Jurkat, Clone E6-1 (cell line): ENCODE measurements at regions not wholly inside any gene's neighbourhood (a gene's known extent, or its start where the extent isn't known, plus 50 kb on each side); places are given as distances from the start of the nearest gene placed in this dataset.
"Not testable (repeated sequence)": the region's sequence is repeated elsewhere in the genome, so short reads cannot be mapped to it uniquely, and the experiment has no call there.

Source experiments
- DNase-seq: peaks from one replicate; pipeline ENCODE4 v3.0.0-alpha.2; 2011; ENCODE audit warnings: low read depth, low spot score
- H3K4me3 ChIP-seq: 2 replicates; pipeline ENCODE4 v1.5.1; 2011; ENCODE audit warnings: mild to moderate bottlenecking, low read length, control low read depth, moderate library complexity

- DNase-seq, result no peak
Observed at GRCh38 chr6:5850848-5851255, 155.9 kb downstream of the NRN1 start.

DNA sequence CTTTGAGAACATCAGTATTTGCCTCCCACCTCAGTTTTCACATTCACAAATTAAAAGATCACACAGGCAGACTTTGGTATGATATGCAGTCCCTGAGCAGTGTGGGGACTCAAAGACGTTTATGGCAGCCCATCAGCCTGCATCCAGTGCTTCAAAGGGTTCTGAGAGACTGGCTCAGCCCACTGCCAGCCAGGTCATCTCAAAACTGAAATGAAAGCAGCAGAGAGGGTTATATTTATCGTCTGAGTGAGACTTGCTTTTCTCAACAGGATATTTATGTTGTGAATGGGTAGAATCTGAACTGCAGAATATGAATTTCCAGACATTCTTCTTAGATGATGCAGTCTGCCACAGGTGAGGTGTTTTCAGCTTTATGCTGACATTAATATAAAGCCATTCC lies 159.8 kb downstream of the NRN1 start:
- DNase-seq, result no peak
- no peak overlapping the region for H3K4me3 ChIP-seq

More at GRCh38 chr6:5850848-5851255, 155.9 kb downstream of the NRN1 start:
- no peak overlapping the region for H3K4me3 ChIP-seq

DNA sequence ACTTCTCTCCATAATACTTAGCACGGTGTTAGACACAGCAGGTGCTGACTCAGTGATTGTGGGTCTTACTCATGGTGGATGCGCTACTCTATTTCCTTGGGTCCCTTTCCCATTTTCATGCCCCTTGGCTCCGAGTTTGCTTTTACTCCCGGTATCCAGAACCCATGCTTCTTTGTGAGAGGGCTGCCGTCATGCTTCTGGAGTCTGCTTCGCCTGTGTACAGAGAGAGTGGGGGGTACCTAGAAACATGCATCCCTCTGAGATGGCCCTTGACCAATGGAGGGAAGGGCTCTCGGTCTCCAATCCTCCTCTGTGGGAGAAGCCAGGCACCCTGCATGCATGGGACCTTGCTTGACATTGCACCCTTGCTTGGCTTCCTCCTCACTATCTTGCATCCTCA lies 160.4 kb downstream of the NRN1 start:
- no peak overlapping the region for H3K4me3 ChIP-seq
- no peak for DNase-seq

GRCh38 chr6:5843078-5843477 lies 163.6 kb downstream of the NRN1 start:
- DNase-seq, result no peak
- no peak overlapping the region for H3K4me3 ChIP-seq

GRCh38 chr6:5840734-5841390 lies 165.9 kb downstream of the NRN1 start:
- no peak for DNase-seq
- no peak overlapping the region for H3K4me3 ChIP-seq

DNA sequence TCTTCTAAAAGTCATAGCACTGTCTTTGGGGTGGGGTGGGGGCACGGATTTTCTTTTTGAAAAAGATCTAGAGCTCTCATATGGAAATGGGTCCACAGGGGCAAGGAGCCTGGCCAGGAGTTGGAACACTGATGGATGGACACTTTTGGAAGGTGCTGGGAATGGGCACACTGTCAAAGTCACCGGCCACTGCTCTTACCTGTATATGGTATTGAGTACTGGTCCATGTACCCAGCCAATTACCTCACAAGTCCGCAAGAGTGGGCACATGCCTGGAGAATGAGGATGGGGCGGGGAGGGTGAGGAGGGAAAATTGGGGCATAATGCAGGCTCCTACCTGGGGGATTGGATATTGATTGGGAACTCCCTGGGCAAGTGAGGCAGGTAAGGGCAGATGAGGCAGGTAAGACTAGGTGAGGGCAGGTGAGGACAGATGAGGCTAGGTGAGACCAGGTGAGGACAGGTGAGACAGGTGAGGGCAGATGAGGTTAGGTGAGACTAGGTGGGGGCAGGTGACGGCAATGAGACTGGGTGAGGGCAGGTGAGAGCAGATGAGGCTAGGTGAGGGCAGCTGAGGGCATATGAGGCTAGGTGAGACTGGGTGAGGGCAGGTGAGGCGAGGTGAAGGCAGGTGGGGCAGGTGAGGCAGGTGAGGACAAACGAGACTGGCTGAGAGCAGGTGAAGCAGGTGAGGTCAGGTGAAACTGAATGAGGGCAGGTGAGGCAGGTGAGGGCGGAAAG lies 167.9 kb downstream of the NRN1 start:
- no peak overlapping the region for H3K4me3 ChIP-seq
- DNase-seq, result no peak

GRCh38 chr6:5837323-5837722 lies 169.4 kb downstream of the NRN1 start:
- H3K4me3 ChIP-seq, result no peak overlapping the region
- DNase-seq, result no peak

DNA sequence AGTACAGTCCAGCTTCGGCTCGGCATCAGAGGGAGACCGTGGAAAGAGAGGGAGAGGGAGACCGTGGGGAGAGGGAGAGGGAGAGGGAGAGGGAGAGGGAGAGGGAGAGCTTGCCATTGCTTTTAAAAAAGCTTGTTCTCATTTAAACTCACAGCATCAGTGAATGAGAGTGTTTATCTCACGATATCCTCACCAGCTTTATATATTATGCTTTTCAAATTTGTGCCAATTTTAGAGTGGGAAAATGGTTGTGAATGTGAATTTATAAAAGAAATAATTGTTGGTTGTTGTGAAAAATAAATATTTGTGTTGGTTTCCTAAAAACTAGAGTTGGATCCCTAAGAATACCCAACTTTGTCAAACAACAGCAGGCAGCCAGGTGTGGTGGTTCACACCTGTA lies 170.1 kb downstream of the NRN1 start:
- H3K4me3 ChIP-seq, DNase-seq: not testable (repeated sequence)

GRCh38 chr6:5833120-5833519 lies 173.6 kb downstream of the NRN1 start:
- no peak for DNase-seq
- no peak overlapping the region for H3K4me3 ChIP-seq

DNA sequence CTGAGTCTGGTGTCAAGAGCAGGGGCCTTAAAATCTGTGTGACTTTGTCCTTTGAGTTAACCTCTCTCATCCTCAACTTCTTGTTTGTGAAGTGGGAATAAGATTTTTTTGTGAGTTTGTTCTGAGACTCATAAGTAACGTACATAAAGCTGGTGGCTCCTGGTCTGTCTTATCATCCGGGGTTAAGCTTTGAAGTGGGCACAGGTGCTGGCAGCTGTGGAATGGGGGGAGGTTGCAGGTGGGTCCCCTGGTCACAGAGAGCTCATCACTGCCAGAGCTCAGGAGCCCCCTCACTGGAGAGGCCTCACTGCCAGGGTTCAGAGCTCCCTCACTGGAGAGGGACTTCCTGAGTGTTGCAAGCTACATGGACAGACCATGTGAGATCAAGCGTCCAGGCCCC lies 174.1 kb downstream of the NRN1 start:
- no peak overlapping the region for H3K4me3 ChIP-seq
- peak; percentile 97 for DNase-seq

- peak overlapping the region; percentile 43 for H3K4me3 ChIP-seq
- DNase-seq, result peak; percentile 89
Observed at GRCh38 chr6:5831219-5831862, 175.4 kb downstream of the NRN1 start.

DNA sequence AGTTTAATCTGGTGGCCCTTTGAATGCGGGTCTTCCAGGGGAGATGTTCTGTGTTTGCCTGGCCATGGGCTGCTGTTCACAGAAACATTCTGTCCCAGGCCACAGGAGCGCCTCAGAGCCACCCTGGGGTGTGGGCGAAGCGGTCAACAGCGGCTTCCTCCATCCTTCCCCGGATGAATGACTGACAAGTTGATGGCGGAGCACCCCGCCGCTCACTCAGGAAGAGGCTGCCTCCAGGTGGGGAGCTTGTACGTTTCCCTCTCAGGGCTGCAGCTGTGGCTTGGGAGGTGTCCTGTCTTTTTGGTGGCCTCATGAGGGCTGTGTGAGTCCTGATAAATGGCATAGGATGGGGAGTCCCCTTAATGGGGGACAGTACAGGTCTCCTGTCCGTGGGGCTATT lies 178.4 kb downstream of the NRN1 start:
- DNase-seq, result no peak
- no peak overlapping the region for H3K4me3 ChIP-seq

DNA sequence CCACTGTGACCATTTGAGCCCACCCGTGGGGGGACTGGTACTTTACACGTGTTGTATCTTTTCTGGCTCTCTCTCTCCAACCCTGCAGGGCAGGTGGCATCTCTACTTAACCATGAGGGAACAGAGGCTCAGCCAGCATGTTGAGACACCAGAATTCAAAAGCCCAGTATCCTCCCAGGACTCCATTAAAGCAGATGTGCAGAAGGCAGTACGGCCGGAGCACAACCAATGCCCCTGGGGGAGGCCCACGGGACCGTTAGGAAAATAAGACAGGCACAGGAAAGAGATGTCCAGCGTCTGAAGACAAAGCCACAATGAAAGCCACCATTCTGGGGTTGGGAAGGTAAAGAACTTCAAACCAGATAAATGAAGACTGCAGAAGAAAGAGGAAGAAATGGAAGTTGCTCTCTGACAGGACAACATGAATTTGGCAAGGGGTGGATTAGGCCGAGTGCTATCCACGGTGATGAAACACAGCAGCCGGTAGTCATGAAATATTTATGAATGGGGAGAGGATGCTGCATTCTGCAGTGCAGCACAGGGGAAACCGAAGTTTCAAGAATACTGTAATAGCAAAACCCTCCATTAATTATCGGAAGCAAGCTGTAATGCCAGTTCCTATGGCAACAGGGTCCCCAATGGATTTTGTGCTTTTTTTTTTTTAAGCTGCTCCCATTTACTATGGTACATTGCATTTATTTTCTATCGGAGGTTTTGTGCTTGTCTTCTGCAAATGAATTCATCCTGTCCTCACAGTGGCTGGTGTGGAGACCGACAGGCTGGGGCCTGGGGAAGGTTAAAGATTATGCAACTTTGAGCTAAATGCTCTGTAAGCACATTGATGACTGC lies 179.4 kb downstream of the NRN1 start:
- no peak overlapping the region for H3K4me3 ChIP-seq
- no peak for DNase-seq

GRCh38 chr6:5824382-5824983 lies 182.2 kb downstream of the NRN1 start:
- H3K4me3 ChIP-seq, result not testable (repeated sequence)
- DNase-seq, result peak; percentile 46
